GM18520 (cell line): ENCODE measurements at regions not wholly inside any gene's neighbourhood (a gene's known extent, or its start where the extent isn't known, plus 50 kb on each side); places are given as distances from the start of the nearest gene placed in this dataset.

Experiments used
- ATAC-seq: cut with Tn5 transposase; IDR thresholded peaks from one replicate; pipeline ENCODE4 v1.9.1; 2021; ENCODE audit not compliant: unreplicated experiment

DNA sequence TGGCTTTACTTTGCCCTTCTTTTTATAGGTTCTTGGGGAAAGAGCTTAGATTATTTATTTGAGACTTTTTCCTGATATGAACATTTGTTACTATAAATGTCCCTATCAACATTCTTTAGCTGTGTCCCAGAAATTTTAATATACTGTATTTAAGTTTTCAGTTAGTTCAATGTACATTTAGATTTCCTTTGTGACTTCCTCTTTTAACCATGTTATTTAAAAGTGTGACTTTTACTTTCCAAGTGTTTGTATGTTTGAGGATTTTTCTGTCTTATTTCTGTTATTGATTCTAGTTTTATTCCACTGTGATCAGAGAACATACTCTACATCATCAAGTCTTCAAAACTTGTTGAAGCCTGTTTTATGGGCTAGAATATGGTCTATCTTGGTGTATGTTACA, 72.7 kb upstream of the SPRY2 start:
- no peak for ATAC-seq

DNA sequence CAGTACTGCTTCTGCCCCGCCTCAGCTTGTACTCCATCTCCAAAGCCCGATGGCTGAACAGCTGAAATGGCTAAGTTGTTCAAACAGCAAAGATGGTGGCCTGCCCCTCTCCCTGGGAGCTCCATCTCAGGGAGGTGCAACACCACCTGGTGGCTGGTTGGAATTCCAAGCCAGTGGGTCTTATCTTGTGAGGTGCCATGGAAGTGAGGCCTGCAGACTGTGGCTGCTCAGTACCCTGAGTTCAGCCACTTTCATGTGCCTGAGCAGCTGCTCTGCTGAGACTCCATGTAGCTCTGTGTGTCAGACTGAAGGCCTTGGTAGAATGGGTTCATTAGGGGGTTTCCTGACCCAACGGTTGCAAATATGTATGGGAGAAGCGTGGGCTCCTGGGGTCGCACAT, 67.3 kb upstream of the SPRY2 start:
- no peak for ATAC-seq

DNA sequence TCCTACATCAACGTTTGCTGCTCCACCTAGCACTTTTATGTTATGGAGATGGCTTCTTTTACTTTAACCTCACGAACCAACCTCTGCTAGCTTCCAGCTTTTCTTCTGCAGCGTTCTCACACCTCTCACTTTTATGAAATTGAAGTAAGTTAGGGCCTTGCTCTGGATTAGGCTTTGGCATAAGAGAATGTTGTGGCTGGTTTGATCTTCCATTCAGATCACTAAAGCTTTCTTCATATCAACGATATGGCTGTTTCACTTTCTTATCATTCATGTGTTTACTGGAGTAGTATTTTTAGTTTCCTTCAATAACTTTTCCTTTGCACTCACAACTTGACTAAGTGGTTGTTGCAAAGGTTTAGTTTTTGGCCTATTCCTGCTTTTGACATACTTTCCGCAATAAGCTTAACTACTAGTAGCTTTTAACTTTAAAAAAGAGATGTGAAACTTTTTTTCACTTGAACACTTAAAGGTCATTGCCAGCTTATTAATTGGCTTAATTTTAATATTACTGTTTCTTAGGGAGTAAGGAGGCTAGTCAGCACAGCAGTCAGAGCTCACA, 60.0 kb upstream of the SPRY2 start:
- no peak for ATAC-seq

DNA sequence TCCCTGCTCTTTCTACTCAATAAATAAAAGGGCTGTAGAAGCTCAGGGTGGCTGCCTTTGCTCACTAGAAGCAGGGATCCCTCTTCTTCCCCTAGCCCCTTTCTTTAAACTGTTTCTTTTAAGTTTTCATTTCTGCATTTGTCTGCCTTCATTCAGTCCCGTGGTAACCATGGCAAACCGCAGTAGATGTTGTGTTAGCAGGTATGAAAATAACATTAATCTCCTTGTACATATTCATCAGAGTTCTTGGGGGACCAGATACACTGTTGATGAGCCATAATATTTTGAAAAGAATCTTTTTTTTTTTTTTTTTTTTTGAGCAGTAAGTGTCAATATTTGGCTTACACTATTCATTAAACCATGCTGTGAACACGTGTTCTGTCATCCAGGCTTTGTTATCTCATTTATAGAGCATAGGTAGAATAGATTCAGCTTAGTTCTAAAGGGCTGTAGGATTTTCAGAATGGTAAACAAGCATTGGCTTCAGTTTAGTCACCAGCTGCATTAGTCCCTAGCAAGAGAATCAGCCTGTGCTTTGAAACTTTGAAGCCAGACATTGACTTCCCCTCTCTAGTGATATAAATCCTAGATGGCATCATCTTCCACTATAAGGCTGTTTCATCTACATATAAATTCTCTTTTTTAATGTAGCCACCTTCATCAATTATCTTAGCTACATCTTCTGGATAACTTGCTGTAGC, 59.4 kb upstream of the SPRY2 start:
- no peak for ATAC-seq

DNA sequence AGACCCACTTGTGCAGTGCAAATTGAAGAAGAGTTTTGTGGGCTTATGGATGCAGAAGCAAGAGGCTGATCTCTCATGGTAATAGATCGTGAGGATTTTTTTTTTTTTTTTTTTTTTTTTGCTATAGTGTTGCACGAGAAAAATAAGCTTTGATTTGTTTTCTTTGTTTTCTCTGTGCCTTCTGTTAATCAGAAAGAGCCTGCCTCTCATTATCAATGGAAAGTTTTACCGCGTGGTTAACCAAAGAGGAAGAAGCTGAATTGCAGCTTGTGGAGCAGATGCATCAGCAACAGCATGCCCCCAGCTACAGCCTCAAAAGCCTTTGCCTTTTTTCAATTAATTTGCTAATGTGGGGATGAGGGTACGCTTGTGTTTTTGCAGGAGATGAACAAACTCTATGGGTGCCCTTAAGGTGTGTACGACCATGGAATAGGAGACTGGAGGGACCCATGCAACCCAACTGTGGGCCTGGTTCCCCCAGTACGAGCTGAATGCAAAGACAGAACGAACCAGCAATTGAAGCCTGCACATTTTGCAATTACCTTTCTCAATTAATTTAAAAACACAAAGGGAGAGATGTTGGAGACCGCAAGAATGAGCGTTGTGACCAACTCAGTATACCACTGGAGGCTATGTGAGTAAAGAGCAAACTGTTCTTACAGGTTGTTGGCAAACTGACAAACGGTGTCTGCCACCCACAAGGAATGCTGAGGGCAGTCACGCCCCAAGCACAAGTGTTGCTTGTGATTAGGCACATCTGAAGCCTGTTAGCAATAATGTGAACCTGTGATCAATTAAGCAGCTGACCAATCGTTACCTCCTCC, 58.6 kb upstream of the SPRY2 start:
- ATAC-seq: no peak
